GM06990 (cell line): ENCODE measurements at regions not wholly inside any gene's neighbourhood (a gene's known extent, or its start where the extent isn't known, plus 50 kb on each side); places are given as distances from the start of the nearest gene placed in this dataset.

Experiments
- DNase-seq: peaks from one replicate; pipeline ENCODE4 v3.0.0-alpha.2; 2011; ENCODE audit not compliant: insufficient read length; ENCODE audit errors: extremely low read depth
- H3K27me3 ChIP-seq: replicated peaks from 2 replicates; pipeline ENCODE4 v1.6.0; 2011; ENCODE audit warnings: low read length; ENCODE audit not compliant: control insufficient read depth, insufficient read depth
- H3K36me3 ChIP-seq: 2 replicates; pipeline ENCODE4 v1.5.1; 2011; ENCODE audit warnings: low read length; ENCODE audit not compliant: control insufficient read depth, insufficient read depth
- H3K4me3 ChIP-seq: replicated peaks from 2 replicates; pipeline ENCODE4 v1.5.1; 2011; ENCODE audit warnings: low read depth, mild to moderate bottlenecking, control low read depth, low read length
- TF ChIP-seq, protein P1 (sequence below): IDR thresholded peaks from 2 replicates; pipeline ENCODE4 v1.5.1; 2011; ENCODE audit warnings: low read length, control low read depth, mild to moderate bottlenecking, inconsistent platforms; ENCODE audit not compliant: insufficient read depth, poor library complexity, severe bottlenecking

DNA sequence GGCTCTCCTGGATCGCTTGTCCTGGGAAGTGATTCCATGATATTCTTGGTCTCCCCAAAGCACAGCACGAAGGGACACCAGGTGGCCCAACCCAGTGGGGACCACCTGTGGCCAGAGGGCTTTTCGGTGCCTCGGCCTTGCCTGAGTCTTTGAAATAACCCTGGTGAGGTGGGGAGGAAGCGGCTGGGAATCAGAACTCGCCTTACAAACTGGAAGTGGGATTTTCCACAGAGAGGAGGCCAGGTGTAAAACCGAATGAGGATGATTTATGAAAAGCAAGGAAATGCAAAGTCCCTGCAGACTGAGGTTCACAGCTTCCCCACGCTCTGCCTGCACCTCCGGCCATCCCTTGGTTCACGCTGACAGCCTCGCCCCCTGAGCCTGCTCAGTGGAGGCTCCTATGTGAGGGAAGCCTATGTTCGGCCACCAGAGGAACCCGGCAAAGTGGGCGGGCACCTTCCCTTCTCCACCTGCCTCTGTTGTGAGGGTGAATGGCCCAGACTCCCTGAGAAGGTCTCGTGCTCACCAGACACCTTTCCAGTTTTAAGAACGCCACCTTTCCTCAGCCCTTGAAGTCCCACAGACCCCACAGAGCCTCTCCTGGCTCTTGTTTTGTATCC is 133.8 kb upstream of the CST7 start:
- Histone ChIP-seq H3K4me3 (no peak overlapping the region), H3K27me3 (no peaks in the 10 kb centered on the region; the same call in 1 of the 2 replicates), H3K36me3 (no peaks in the 10 kb centered on the region)
- DNase-seq = no peak
- TF ChIP-seq, protein P1, sequence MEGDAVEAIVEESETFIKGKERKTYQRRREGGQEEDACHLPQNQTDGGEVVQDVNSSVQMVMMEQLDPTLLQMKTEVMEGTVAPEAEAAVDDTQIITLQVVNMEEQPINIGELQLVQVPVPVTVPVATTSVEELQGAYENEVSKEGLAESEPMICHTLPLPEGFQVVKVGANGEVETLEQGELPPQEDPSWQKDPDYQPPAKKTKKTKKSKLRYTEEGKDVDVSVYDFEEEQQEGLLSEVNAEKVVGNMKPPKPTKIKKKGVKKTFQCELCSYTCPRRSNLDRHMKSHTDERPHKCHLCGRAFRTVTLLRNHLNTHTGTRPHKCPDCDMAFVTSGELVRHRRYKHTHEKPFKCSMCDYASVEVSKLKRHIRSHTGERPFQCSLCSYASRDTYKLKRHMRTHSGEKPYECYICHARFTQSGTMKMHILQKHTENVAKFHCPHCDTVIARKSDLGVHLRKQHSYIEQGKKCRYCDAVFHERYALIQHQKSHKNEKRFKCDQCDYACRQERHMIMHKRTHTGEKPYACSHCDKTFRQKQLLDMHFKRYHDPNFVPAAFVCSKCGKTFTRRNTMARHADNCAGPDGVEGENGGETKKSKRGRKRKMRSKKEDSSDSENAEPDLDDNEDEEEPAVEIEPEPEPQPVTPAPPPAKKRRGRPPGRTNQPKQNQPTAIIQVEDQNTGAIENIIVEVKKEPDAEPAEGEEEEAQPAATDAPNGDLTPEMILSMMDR = no peak

DNA sequence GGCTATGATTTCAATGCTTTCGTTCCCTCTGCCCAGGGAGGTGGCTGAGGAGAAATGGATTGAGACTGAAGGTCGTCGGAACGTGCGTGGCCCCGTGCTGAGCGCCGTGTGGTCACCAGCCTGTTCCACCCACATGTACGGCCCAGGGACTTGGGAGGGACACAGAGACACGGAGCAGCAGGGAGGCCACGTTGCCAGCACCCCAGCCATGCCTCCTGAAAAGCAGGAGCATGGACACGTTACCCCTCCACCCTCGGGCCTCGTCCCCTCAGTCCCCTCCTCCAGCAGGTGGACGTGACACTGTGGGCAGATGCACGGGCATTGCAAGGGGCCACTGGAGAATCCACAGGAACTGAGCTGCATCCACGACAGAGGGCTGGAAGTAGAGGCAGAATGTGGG is 133.1 kb upstream of the CST7 start:
- no peak overlapping the region for H3K4me3 ChIP-seq
- H3K27me3 ChIP-seq = no peaks in the 10 kb centered on the region; the same call in 1 of the 2 replicates
- TF ChIP-seq, protein P1 = no peak
- H3K36me3 ChIP-seq = no peaks in the 10 kb centered on the region
- no peak for DNase-seq

DNA sequence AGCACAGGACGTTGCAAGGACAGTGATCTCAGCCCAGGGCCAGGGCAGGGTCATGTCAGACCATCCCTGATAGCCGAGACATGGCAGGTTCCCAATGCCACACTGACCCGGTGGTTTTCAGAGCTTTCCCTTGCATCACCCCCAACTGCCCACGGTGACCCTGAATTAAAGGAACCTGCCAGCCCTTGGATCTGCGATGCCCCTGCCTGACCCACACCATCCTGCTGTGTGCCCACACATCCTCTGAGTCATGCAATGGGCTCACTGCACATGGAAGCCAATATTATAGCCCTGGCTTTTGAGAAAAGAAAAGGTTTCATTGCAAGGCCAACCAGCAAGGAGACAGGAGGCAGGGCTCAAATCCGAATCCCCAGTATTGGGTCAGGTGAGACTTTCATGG is 132.6 kb upstream of the CST7 start:
- TF ChIP-seq, protein P1 = no peak
- no peak for DNase-seq
- no peaks in the 10 kb centered on the region; the same call in 1 of the 2 replicates for H3K27me3 ChIP-seq
- H3K4me3 ChIP-seq = no peak overlapping the region
- H3K36me3 ChIP-seq = no peaks in the 10 kb centered on the region

DNA sequence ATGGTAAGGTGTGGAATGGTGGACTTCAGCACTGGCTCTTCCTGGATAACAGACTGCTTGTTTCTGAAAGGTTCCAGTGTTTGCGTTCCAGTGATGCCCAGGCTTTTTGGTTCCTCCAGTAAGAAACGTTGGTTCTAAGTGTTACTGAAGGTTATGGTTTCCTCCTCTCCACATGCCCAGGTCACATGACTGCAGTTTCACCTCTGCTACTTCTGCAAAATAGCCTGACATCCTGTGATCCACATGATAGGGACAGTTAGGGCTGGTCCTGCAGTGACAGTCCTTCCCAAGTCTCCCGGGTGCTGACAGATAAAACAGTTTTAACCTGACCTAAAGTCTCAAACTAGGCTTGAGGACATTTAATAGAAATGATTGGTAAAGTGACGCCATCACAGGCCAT is 132.2 kb upstream of the CST7 start:
- Histone ChIP-seq H3K36me3 (no peaks in the 10 kb centered on the region), H3K27me3 (no peaks in the 10 kb centered on the region; the same call in 1 of the 2 replicates), H3K4me3 (no peak overlapping the region)
- TF ChIP-seq, protein P1 = no peak
- no peak for DNase-seq

DNA sequence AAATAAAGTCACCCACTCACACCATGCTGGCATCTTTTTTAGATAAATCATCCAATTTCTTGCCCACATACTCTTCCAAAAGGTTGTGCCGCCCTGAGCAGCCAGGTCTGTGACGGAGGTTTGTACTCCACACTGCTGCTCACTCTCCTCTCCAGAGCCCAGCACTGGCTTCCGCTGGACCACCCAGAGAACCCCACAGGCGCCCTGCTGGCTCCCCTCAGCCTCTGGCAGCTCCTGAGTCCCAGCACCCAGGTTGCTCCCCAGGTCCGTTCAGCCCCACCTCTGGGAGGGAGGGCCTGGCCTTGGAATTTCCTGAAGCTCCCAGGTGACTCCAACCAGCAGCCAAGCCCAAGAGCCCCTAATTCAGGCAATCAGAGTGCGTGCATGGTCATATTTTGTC is 131.7 kb upstream of the CST7 start:
- H3K27me3 ChIP-seq = no peaks in the 10 kb centered on the region; the same call in 1 of the 2 replicates
- no peak for DNase-seq
- H3K36me3 ChIP-seq = no peaks in the 10 kb centered on the region
- H3K4me3 ChIP-seq = no peak overlapping the region
- TF ChIP-seq, protein P1 = no peak

DNA sequence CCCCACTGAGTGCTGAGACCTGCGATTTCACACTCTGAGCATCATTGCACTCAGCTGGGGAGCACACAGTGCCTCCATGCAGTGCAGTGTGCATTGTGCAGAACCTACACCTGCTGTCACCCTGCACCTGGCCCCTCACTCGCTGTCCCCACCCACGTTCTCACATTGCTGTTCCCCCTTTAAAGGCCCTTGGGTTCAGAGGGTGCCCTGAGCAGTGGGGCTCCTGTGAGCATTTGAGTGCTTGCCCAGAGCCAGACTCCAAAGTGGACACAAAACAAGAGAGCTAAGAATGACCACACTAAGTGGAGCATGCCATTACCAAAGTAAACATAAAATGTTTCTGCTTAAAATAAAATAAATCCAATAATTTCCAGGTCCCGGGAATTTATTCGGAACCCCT is 131.0 kb upstream of the CST7 start:
- H3K27me3 ChIP-seq = no peaks in the 10 kb centered on the region
- H3K4me3 ChIP-seq = no peak overlapping the region
- H3K36me3 ChIP-seq = no peaks in the 10 kb centered on the region
- DNase-seq = no peak
- TF ChIP-seq, protein P1 = no peak
